GM12878 (cell line): ENCODE measurements at regions not wholly inside any gene's neighbourhood (a gene's known extent, or its start where the extent isn't known, plus 50 kb on each side); places are given as distances from the start of the nearest gene placed in this dataset.

Experiments
- ATAC-seq: fragments of 200-7000 bp; cut with Tn5 transposase; 3 replicates; pipeline ENCODE4 v1.9.1; 2020; ENCODE audit warnings: mild to moderate bottlenecking, moderate library complexity
- BruUV-seq: library from RNA; stranded (reverse); fragments of 400-500 nt; replicated peaks from 2 replicates; lab custom pipeline; 2021; lab: Mats Ljungman, UMichigan
- CTCF ChIA-PET: fragments of 300-600 bp; sonication (Branson Sonifier 250); formaldehyde crosslinking; extraction: SDS; loops from one replicate; lab custom pipeline; 2021; ENCODE audit warnings: inconsistent platforms; lab: Yijun Ruan, JAX
- POLR2A ChIA-PET: fragments of 350-600 bp; formaldehyde crosslinking; extraction: SDS; loops from one replicate; lab custom pipeline; 2021; ENCODE audit warnings: inconsistent platforms; lab: Charles Lee
- RAD21 ChIA-PET: fragments of 300-600 bp; sonication (Branson Sonifier 250); formaldehyde crosslinking; loops from one replicate; lab custom pipeline; 2023; ENCODE audit warnings: antibody characterized with exemption; ENCODE audit not compliant: unreplicated experiment; lab: Charles Lee
- SMC1A ChIA-PET: fragments of 300-600 bp; sonication (Branson Sonifier 250); formaldehyde crosslinking; loops from one replicate; lab custom pipeline; 2023; ENCODE audit not compliant: unreplicated experiment, uncharacterized antibody; lab: Charles Lee
- DNase-seq: peaks from one replicate; pipeline ENCODE4 v3.0.0-alpha.2; 2011; ENCODE audit warnings: low read depth, low spot score
- FAIRE-seq: peaks from 3 replicates; lab custom pipeline; 2011; peaks lifted over from hg19 to GRCh38; lab: Jason Lieb, UNC
- H2AFZ ChIP-seq: 2 replicates; pipeline ENCODE4 v1.6.0; 2011; ENCODE audit warnings: low read depth, low read length, control low read depth; ENCODE audit not compliant: control insufficient read depth
- H3K27ac ChIP-seq: 2 replicates; pipeline ENCODE4 v1.5.1; 2011; ENCODE audit warnings: control low read depth; ENCODE audit not compliant: control insufficient read depth, insufficient read depth
- H3K27me3 ChIP-seq, 2 experiments: replicated peaks in 1 of 2; 2 replicates each; pipeline versions ENCODE4 v1.6.0 to v1.6.1; 2011; ENCODE audit warnings: low read length in 1 of 2; ENCODE audit not compliant: control insufficient read depth in 2 of 2, insufficient read depth in 2 of 2
- H3K36me3 ChIP-seq, 2 experiments: 2 replicates each; pipeline ENCODE4 v1.5.1; 2011; ENCODE audit warnings: low read length in 1 of 2; ENCODE audit not compliant: control insufficient read depth in 2 of 2, insufficient read depth in 2 of 2
- H3K4me1 ChIP-seq: 2 replicates; pipeline ENCODE4 v1.6.1; 2011; ENCODE audit warnings: mild to moderate bottlenecking, low read length, moderate library complexity, mixed read lengths; ENCODE audit not compliant: control insufficient read depth, insufficient read depth
- H3K4me2 ChIP-seq: 2 replicates; pipeline ENCODE4 v1.6.0; 2011; ENCODE audit warnings: control low read depth; ENCODE audit not compliant: control insufficient read depth, insufficient read depth
- H3K4me3 ChIP-seq: fragments of 200-600 bp; sonication (generic); 2 replicates; pipeline ENCODE4 v1.5.1; 2016
- H3K79me2 ChIP-seq: 2 replicates; pipeline ENCODE4 v1.6.0; 2011; ENCODE audit warnings: low read length; ENCODE audit not compliant: control insufficient read depth, insufficient read depth
- H3K9ac ChIP-seq: 2 replicates; pipeline ENCODE4 v1.8.0; 2011; ENCODE audit warnings: low read length, control low read depth, mixed read lengths; ENCODE audit not compliant: control insufficient read depth, insufficient read depth
- H3K9me3 ChIP-seq: replicated peaks from 3 replicates; pipeline ENCODE4 v1.5.1; 2011; ENCODE audit warnings: mild to moderate bottlenecking, low read length; ENCODE audit not compliant: control insufficient read depth, insufficient read depth
- H4K20me1 ChIP-seq: 2 replicates; pipeline ENCODE4 v1.6.0; 2011; ENCODE audit not compliant: control insufficient read depth, insufficient read depth
- CEBPB ChIP-seq, 2 experiments: fragments of 150-350 bp in 1 of 2; IDR thresholded peaks; 2 replicates each; pipeline ENCODE4 v1.6.1; 2012 to 2014; ENCODE audit warnings: low read depth in 2 of 2, low read length in 2 of 2, borderline replicate concordance in 1 of 2, inconsistent platforms in 1 of 2
- CHD1 ChIP-seq: IDR thresholded peaks from 2 replicates; pipeline ENCODE4 v1.6.1; 2012; ENCODE audit warnings: low read depth, low read length, improper control_type of control experiment
- HDGF ChIP-seq: fragments of 450-650 bp; IDR thresholded peaks from 2 replicates; pipeline ENCODE4 v1.6.1; 2016; ENCODE audit warnings: antibody characterized with exemption
- IKZF1 ChIP-seq: fragments of 450-650 bp; conservative IDR thresholded peaks from 2 replicates; pipeline ENCODE4 v1.6.1; 2017; ENCODE audit warnings: antibody characterized with exemption, mild to moderate bottlenecking
- MLLT1 ChIP-seq: fragments of 450-650 bp; IDR thresholded peaks from 2 replicates; pipeline ENCODE4 v1.6.1; 2016; ENCODE audit warnings: mild to moderate bottlenecking
- MTA3 ChIP-seq: IDR thresholded peaks from 2 replicates; pipeline ENCODE4 v1.6.1; 2012; ENCODE audit warnings: low read length, inconsistent platforms, borderline replicate concordance
- RAD21 ChIP-seq: IDR thresholded peaks from 2 replicates; pipeline ENCODE4 v1.6.1; 2011; ENCODE audit warnings: mild to moderate bottlenecking, low read depth, low read length, moderate library complexity; ENCODE audit not compliant: insufficient read depth
- SUZ12 ChIP-seq: fragments of 200-600 bp; sonication (generic); IDR thresholded peaks from one replicate; pipeline ENCODE4 v1.6.1; 2018; ENCODE audit warnings: antibody characterized with exemption, mild to moderate bottlenecking; ENCODE audit not compliant: unreplicated experiment
- ZBTB11 ChIP-seq: fragments of 450-650 bp; formaldehyde crosslinking; IDR thresholded peaks from 2 replicates; pipeline ENCODE4 v1.5.0; 2022; ENCODE audit warnings: mild to moderate bottlenecking, missing genetic modification characterization
- ZBTB4 ChIP-seq: fragments of 450-650 bp; formaldehyde crosslinking; IDR thresholded peaks from 2 replicates; pipeline ENCODE4 v1.4.0; 2022; ENCODE audit warnings: mild to moderate bottlenecking, moderate library complexity
- WGBS: methylation state at CpG from one replicate; pipeline ENCODE4 v1.1.6; 2016; ENCODE audit warnings: low lambda C conversion rate; ENCODE audit not compliant: insufficient replicate concordance, insufficient coverage; ENCODE audit errors: missing lambda C conversion rate; 5-methylcytosine and 5-hydroxymethylcytosine counted together
- in situ Hi-C: fragments of 300-500 bp; cut with MboI; formaldehyde crosslinking; loops from 9 replicates; pipeline ENCODE4 v1.14.3; 2018; ENCODE audit warnings: mixed read lengths
- intact Hi-C: fragments of 100-400 bp; cut with micrococcal nuclease; formaldehyde crosslinking; loops from one replicate; pipeline ENCODE4 v1.14.2; 2022; ENCODE audit not compliant: unreplicated experiment

- TF ChIP-seq MLLT1: no peak
Measured at GRCh38 chr12:32987512-32987911, 90.9 kb upstream of the PKP2 start (continued).

DNA sequence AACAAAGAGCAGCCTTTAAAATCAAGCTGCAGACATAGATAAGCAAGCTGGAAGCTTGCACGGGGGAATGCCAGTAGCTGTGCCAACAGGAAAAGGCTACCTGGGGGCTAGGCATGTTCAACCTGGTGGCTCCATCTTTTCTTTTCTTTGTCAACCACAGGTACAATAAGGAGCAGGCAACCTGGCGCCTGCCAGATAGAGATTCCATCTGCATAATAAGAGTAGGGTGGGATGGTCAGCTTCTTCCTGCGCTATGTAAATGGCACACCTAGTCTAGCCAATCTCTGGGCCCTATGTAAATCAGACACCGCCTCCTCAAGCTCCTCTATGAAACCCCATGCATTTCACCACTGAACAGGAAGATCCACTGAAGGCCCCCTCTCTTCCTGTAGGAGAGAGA is 87.4 kb upstream of the PKP2 start:
- Histone ChIP-seq H3K27ac (no peak overlapping the region), H3K9ac (no peak overlapping the region), H2AFZ (no peak overlapping the region), H3K4me1 (no peaks in the 10 kb centered on the region)
- ChIA-PET POLR2A (no interaction called here), CTCF (no interaction called here)
- in situ Hi-C loops: no loop called here
- ATAC-seq: no peak
- no peak for TF ChIP-seq ZBTB11 (CRISPR knock-in tag)
- TF ChIP-seq CEBPB (IDR thresholded peaks at IDR 0.05; ENCODE audit: borderline replicate concordance in 1 of 2, low read depth in 2 of 2, low read length in 2 of 2): no peak
- no peak for TF ChIP-seq HDGF
- no peak for TF ChIP-seq CHD1
- no peak for TF ChIP-seq ZBTB4 (CRISPR knock-in tag)
- no peak for TF ChIP-seq MTA3
- TF ChIP-seq SUZ12: no peak
- no peak for TF ChIP-seq RAD21
- no peak for TF ChIP-seq IKZF1
- TF ChIP-seq, all 136 proteins: peak for 0
- no peaks in the 10 kb centered on the region for H3K9me3 ChIP-seq
- WGBS: 44% methylated on average over 4 of the region's 4 CpGs
- BruUV-seq: no TSS peak
- ChIA-PET SMC1A (interaction anchor here (0.7 kb wide), 1 partner anchor 13 kb away, joined by 3 read pairs; no protein-coding TSS in a partner anchor), RAD21 (no interaction called here)
- H3K79me2 ChIP-seq: no peaks in the 10 kb centered on the region
- intact Hi-C loops: no loop called here
- H3K4me3 ChIP-seq: no peak overlapping the region
- no peak for DNase-seq
- H3K27me3 ChIP-seq: no peaks in the 10 kb centered on the region
- no peaks in the 10 kb centered on the region for H3K36me3 ChIP-seq
- no peak for FAIRE-seq
- H4K20me1 ChIP-seq: no peaks in the 10 kb centered on the region
- no peak overlapping the region for H3K4me2 ChIP-seq
